ENCODE measurements at regions not wholly inside any gene's neighbourhood (a gene's known extent, or its start where the extent isn't known, plus 50 kb on each side); places are given as distances from the start of the nearest gene placed in this dataset.

DNA sequence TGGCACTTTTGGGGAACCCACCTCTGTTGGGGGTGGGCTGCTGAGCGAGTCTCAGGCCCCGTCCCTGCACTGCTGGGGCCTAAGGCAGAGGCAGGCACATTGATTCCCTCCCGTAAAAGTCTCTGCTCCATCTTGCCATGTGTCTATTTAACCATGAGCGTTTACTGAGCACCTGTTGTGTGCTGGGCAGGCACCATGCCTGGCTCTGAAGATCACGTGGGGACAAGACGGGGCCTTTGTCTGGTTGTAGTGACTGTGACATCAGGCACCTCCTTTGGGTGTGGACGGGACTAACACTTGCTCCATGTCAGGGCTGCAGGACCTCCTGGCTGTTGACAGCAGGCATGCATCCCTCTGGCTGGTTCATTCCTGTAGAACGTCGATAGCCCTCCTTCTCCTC lies 204.7 kb upstream of the CIBAR2 start:
- peaks cover 3 to 66% of the 10 kb centered on the region in 2 experiments; a peak in 1 of 4 replicates for H3K4me1 ChIP-seq (ENCODE audit: control insufficient read depth in 1 of 2, insufficient read depth in 2 of 2, low read depth in 1 of 2, low read length in 1 of 2)

DNA sequence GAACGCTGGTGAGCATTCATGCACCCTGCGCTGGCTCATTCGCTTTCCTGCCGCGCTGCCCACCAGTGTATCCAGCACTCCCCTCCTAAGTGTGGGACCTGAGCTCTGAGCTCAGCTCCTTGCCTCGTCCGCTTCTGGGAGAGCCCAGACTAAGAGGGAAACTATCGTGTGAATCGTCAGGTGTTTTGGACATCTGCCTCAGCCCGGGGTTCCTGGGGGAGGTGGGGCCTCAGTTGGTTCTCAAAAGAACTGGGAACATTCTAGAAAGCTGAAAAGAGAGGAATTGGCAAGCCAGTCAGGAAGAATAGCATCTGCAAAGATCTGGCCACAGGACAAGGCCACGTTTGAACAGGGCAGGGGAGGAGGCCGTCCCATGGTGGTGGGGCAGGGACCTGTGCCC lies 205.4 kb upstream of the CIBAR2 start:
- DNase-seq, result no peak
- H3K9ac ChIP-seq, result no peak overlapping the region
- no peaks in the 10 kb centered on the region for H3K36me3 ChIP-seq (replicated peaks in 1 of 2; ENCODE audit: control insufficient read depth in 1 of 2, insufficient read depth in 2 of 2, low read length in 1 of 2)
- no peak overlapping the region for H3K4me2 ChIP-seq
- 91% methylated on average over 11 of the region's 12 CpGs for WGBS (ENCODE audit: low lambda C conversion rate)
- peaks cover 2% of the 10 kb centered on the region for H3F3A ChIP-seq (replicated peaks; ENCODE audit: insufficient read depth)
- no peaks in the 10 kb centered on the region for H3K27me3 ChIP-seq (ENCODE audit: insufficient read depth)
- H2AFZ ChIP-seq (ENCODE audit: low read depth), result no peak overlapping the region
- peaks cover 9% of the 10 kb centered on the region; the same call in 1 of the 2 replicates for H4K20me1 ChIP-seq (ENCODE audit: insufficient read depth)
- H3K9me2 ChIP-seq, result no peaks in the 10 kb centered on the region
- ChIA-PET POLR2A (no interaction called here), CTCF (interaction anchor here (0.8 to 2.2 kb wide), 7 partner anchors 30 to 212 kb away, joined by 3 to 8 read pairs (median 3); no protein-coding TSS in a partner anchor)
- H3K4me3 ChIP-seq (ENCODE audit: low read depth in 2 of 2, low read length in 1 of 2), result no peak overlapping the region
- H3K27ac ChIP-seq (ENCODE audit: low read depth in 2 of 2, low read length in 1 of 2), result no peak overlapping the region
- H3K9me3 ChIP-seq, result no peaks in the 10 kb centered on the region
- H3K4me1 ChIP-seq (ENCODE audit: control insufficient read depth in 1 of 2, insufficient read depth in 2 of 2, low read depth in 1 of 2, low read length in 1 of 2), result peaks cover 4 to 66% of the 10 kb centered on the region in 2 experiments; a peak in 1 of 4 replicates
- no peaks in the 10 kb centered on the region; the same call in none of the 2 replicates for H3K79me2 ChIP-seq (ENCODE audit: insufficient read depth)
- TF ChIP-seq, protein P1, sequence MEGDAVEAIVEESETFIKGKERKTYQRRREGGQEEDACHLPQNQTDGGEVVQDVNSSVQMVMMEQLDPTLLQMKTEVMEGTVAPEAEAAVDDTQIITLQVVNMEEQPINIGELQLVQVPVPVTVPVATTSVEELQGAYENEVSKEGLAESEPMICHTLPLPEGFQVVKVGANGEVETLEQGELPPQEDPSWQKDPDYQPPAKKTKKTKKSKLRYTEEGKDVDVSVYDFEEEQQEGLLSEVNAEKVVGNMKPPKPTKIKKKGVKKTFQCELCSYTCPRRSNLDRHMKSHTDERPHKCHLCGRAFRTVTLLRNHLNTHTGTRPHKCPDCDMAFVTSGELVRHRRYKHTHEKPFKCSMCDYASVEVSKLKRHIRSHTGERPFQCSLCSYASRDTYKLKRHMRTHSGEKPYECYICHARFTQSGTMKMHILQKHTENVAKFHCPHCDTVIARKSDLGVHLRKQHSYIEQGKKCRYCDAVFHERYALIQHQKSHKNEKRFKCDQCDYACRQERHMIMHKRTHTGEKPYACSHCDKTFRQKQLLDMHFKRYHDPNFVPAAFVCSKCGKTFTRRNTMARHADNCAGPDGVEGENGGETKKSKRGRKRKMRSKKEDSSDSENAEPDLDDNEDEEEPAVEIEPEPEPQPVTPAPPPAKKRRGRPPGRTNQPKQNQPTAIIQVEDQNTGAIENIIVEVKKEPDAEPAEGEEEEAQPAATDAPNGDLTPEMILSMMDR (IDR thresholded peaks at IDR 0.05), result no peak
- TF ChIP-seq, protein P2, sequence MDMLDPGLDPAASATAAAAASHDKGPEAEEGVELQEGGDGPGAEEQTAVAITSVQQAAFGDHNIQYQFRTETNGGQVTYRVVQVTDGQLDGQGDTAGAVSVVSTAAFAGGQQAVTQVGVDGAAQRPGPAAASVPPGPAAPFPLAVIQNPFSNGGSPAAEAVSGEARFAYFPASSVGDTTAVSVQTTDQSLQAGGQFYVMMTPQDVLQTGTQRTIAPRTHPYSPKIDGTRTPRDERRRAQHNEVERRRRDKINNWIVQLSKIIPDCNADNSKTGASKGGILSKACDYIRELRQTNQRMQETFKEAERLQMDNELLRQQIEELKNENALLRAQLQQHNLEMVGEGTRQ (IDR thresholded peaks at IDR 0.05; ENCODE audit: borderline replicate concordance, low read depth, low read length), result no peak
- TF ChIP-seq CHD2 (IDR thresholded peaks at IDR 0.05; ENCODE audit: low read length, partially characterized antibody) (no peak), GATA2 (CRISPR knock-in tag; IDR thresholded peaks at IDR 0.05) (no peak), GABPA (IDR thresholded peaks at IDR 0.05; ENCODE audit: low read depth) (no peak), RCOR1 (IDR thresholded peaks at IDR 0.05; ENCODE audit: low read length) (no peak), MEF2A (IDR thresholded peaks at IDR 0.05; ENCODE audit: borderline replicate concordance, low read depth) (no peak), TCF12 (IDR thresholded peaks at IDR 0.05) (no peak)
- TF ChIP-seq, protein P3, sequence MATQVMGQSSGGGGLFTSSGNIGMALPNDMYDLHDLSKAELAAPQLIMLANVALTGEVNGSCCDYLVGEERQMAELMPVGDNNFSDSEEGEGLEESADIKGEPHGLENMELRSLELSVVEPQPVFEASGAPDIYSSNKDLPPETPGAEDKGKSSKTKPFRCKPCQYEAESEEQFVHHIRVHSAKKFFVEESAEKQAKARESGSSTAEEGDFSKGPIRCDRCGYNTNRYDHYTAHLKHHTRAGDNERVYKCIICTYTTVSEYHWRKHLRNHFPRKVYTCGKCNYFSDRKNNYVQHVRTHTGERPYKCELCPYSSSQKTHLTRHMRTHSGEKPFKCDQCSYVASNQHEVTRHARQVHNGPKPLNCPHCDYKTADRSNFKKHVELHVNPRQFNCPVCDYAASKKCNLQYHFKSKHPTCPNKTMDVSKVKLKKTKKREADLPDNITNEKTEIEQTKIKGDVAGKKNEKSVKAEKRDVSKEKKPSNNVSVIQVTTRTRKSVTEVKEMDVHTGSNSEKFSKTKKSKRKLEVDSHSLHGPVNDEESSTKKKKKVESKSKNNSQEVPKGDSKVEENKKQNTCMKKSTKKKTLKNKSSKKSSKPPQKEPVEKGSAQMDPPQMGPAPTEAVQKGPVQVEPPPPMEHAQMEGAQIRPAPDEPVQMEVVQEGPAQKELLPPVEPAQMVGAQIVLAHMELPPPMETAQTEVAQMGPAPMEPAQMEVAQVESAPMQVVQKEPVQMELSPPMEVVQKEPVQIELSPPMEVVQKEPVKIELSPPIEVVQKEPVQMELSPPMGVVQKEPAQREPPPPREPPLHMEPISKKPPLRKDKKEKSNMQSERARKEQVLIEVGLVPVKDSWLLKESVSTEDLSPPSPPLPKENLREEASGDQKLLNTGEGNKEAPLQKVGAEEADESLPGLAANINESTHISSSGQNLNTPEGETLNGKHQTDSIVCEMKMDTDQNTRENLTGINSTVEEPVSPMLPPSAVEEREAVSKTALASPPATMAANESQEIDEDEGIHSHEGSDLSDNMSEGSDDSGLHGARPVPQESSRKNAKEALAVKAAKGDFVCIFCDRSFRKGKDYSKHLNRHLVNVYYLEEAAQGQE (IDR thresholded peaks at IDR 0.05; ENCODE audit: low read depth, low read length), result no peak
- TF ChIP-seq, protein P4, sequence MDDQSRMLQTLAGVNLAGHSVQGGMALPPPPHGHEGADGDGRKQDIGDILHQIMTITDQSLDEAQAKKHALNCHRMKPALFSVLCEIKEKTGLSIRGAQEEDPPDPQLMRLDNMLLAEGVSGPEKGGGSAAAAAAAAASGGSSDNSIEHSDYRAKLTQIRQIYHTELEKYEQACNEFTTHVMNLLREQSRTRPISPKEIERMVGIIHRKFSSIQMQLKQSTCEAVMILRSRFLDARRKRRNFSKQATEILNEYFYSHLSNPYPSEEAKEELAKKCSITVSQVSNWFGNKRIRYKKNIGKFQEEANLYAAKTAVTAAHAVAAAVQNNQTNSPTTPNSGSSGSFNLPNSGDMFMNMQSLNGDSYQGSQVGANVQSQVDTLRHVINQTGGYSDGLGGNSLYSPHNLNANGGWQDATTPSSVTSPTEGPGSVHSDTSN (IDR thresholded peaks at IDR 0.05), result no peak
- TF ChIP-seq, protein P5, sequence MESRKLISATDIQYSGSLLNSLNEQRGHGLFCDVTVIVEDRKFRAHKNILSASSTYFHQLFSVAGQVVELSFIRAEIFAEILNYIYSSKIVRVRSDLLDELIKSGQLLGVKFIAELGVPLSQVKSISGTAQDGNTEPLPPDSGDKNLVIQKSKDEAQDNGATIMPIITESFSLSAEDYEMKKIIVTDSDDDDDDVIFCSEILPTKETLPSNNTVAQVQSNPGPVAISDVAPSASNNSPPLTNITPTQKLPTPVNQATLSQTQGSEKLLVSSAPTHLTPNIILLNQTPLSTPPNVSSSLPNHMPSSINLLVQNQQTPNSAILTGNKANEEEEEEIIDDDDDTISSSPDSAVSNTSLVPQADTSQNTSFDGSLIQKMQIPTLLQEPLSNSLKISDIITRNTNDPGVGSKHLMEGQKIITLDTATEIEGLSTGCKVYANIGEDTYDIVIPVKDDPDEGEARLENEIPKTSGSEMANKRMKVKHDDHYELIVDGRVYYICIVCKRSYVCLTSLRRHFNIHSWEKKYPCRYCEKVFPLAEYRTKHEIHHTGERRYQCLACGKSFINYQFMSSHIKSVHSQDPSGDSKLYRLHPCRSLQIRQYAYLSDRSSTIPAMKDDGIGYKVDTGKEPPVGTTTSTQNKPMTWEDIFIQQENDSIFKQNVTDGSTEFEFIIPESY (IDR thresholded peaks at IDR 0.05; ENCODE audit: borderline replicate concordance, low read depth), result no peak
- TF ChIP-seq, protein P6, sequence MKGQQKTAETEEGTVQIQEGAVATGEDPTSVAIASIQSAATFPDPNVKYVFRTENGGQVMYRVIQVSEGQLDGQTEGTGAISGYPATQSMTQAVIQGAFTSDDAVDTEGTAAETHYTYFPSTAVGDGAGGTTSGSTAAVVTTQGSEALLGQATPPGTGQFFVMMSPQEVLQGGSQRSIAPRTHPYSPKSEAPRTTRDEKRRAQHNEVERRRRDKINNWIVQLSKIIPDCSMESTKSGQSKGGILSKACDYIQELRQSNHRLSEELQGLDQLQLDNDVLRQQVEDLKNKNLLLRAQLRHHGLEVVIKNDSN (IDR thresholded peaks at IDR 0.05; ENCODE audit: borderline replicate concordance, low read depth), result no peak

More for the DNA sequence above, 204.7 kb upstream of the CIBAR2 start:
- H3K79me2 ChIP-seq (ENCODE audit: insufficient read depth), result no peaks in the 10 kb centered on the region; the same call in 1 of the 2 replicates
- TF ChIP-seq, protein P7, sequence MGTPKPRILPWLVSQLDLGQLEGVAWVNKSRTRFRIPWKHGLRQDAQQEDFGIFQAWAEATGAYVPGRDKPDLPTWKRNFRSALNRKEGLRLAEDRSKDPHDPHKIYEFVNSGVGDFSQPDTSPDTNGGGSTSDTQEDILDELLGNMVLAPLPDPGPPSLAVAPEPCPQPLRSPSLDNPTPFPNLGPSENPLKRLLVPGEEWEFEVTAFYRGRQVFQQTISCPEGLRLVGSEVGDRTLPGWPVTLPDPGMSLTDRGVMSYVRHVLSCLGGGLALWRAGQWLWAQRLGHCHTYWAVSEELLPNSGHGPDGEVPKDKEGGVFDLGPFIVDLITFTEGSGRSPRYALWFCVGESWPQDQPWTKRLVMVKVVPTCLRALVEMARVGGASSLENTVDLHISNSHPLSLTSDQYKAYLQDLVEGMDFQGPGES (IDR thresholded peaks at IDR 0.05; ENCODE audit: low read depth, low read length), result no peak
- no peak for TF ChIP-seq FOXJ3 (CRISPR knock-in tag; IDR thresholded peaks at IDR 0.05)
- no peak for TF ChIP-seq ELF1 (IDR thresholded peaks at IDR 0.05)
- no peak for TF ChIP-seq RFX5 (IDR thresholded peaks at IDR 0.05; ENCODE audit: low read length)
- no peak for TF ChIP-seq JUND (IDR thresholded peaks at IDR 0.05)
- peak overlapping the region in 1 of 2 experiments; percentile 67; a peak in 2 of 4 replicates for H3K27ac ChIP-seq (ENCODE audit: low read depth in 2 of 2, low read length in 1 of 2)
- POLR2A ChIA-PET, result no interaction called here
- H3K9me2 ChIP-seq, result no peaks in the 10 kb centered on the region
- H3K9me3 ChIP-seq, result no peaks in the 10 kb centered on the region
- no peaks in the 10 kb centered on the region for H3K27me3 ChIP-seq (ENCODE audit: insufficient read depth)
- DNase-seq, result no peak
- no peak overlapping the region for H2AFZ ChIP-seq (ENCODE audit: low read depth)
- H3F3A ChIP-seq (replicated peaks; ENCODE audit: insufficient read depth), result peaks cover 2% of the 10 kb centered on the region
- H3K9ac ChIP-seq, result no peak overlapping the region
- WGBS (ENCODE audit: low lambda C conversion rate), result 92% methylated on average over 7 of the region's 9 CpGs
- no peak overlapping the region for H3K4me3 ChIP-seq (ENCODE audit: low read depth in 2 of 2, low read length in 1 of 2)
- H3K36me3 ChIP-seq (replicated peaks in 1 of 2; ENCODE audit: control insufficient read depth in 1 of 2, insufficient read depth in 2 of 2, low read length in 1 of 2), result no peaks in the 10 kb centered on the region
- H4K20me1 ChIP-seq (ENCODE audit: insufficient read depth), result peaks cover 9% of the 10 kb centered on the region; the same call in 1 of the 2 replicates
- H3K4me2 ChIP-seq, result no peak overlapping the region
- CTCF ChIA-PET, result interaction anchor here (2.2 kb wide), 1 partner anchor 41 kb away, joined by 8 read pairs; no protein-coding TSS in a partner anchor
